ENCODE measurements at regions not wholly inside any gene's neighbourhood (a gene's known extent, or its start where the extent isn't known, plus 50 kb on each side); places are given as distances from the start of the nearest gene placed in this dataset.

DNA sequence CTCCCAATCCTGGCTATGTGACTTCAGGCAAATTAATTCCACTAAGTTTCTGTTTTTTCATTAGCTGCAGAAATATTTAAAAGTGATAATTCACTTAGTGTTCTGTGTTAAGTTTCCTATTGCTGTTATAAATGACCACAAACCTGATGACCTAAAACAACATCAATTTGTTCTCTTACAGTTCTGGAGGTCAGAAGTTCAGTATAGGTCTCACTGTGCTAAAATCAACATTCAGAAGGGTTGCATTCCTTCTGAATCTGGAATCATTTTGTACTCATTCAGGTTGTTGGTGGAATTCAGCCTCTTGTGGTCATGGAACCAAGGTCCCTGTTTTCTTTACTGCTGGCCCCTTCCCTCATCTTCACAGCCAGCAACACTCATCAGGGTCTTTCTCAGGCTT, 254.1 kb downstream of the CNTN3 start:
- Histone ChIP-seq H2BK12ac (ENCODE audit: insufficient read length, low read depth, low read length) (no peak overlapping the region), H3K27ac (ENCODE audit: insufficient read length, low read depth, low read length) (no peak overlapping the region), H3K79me1 (ENCODE audit: insufficient read depth, low read depth, low read length, poor library complexity, severe bottlenecking) (no peaks in the 10 kb centered on the region), H3K23ac (ENCODE audit: insufficient read length, low read depth, low read length) (no peak overlapping the region), H3K23me2 (ENCODE audit: insufficient read length, low read depth, low read length, poor library complexity, severe bottlenecking) (no peaks in the 10 kb centered on the region), H2BK20ac (ENCODE audit: low read depth, low read length, poor library complexity, severe bottlenecking) (no peak overlapping the region), H2BK15ac (ENCODE audit: low read depth, low read length) (no peak overlapping the region), H3K27me3 (ENCODE audit: insufficient read depth, low read length) (no peaks in the 10 kb centered on the region), H3K4me2 (ENCODE audit: insufficient read depth, insufficient read length, low read length) (no peak overlapping the region), H4K5ac (ENCODE audit: insufficient read length, low read depth, low read length) (no peak overlapping the region), H3K56ac (ENCODE audit: insufficient read length, low read depth, low read length) (no peak overlapping the region), H3T11ph (ENCODE audit: low read length) (no peak overlapping the region), H3K18ac (ENCODE audit: insufficient read length, low read depth, low read length) (no peak overlapping the region), H3K79me2 (ENCODE audit: insufficient read depth, low read length) (no peaks in the 10 kb centered on the region), H3K9me3 (ENCODE audit: control insufficient read depth, low read depth, low read length) (no peaks in the 10 kb centered on the region), H2BK120ac (ENCODE audit: low read depth, low read length, poor library complexity, severe bottlenecking) (no peak overlapping the region), H3K9ac (ENCODE audit: extremely low read depth, insufficient read length, low read length) (no peak overlapping the region), H2BK5ac (ENCODE audit: insufficient read length, low read length) (no peak overlapping the region), H3K4ac (ENCODE audit: low read depth, low read length) (no peak overlapping the region), H2AK5ac (ENCODE audit: insufficient read length, low read length) (no peak overlapping the region), H4K8ac (replicated peaks; ENCODE audit: insufficient read length, low read depth, low read length) (no peak overlapping the region), H4K20me1 (ENCODE audit: control insufficient read depth, insufficient read depth, insufficient read length) (no peaks in the 10 kb centered on the region), H4K91ac (ENCODE audit: insufficient read length, low read depth, low read length) (no peak overlapping the region), H2AFZ (ENCODE audit: low read length) (no peak overlapping the region), H3K14ac (ENCODE audit: insufficient read depth, low read length) (no peak overlapping the region), H3K4me1 (ENCODE audit: insufficient read depth, low read length) (no peaks in the 10 kb centered on the region)
- H3K27ac Mint-ChIP-seq: no peak overlapping the region; a peak in 1 of 7 replicates
- no peaks in the 10 kb centered on the region for H3K27me3 Mint-ChIP-seq (ENCODE audit: low read depth)
- no peak overlapping the region for H3K4me3 Mint-ChIP-seq
- no peaks in the 10 kb centered on the region for H3K36me3 Mint-ChIP-seq (ENCODE audit: insufficient read depth in 1 of 3, low read depth in 3 of 3)
- TF ChIP-seq, protein P1, sequence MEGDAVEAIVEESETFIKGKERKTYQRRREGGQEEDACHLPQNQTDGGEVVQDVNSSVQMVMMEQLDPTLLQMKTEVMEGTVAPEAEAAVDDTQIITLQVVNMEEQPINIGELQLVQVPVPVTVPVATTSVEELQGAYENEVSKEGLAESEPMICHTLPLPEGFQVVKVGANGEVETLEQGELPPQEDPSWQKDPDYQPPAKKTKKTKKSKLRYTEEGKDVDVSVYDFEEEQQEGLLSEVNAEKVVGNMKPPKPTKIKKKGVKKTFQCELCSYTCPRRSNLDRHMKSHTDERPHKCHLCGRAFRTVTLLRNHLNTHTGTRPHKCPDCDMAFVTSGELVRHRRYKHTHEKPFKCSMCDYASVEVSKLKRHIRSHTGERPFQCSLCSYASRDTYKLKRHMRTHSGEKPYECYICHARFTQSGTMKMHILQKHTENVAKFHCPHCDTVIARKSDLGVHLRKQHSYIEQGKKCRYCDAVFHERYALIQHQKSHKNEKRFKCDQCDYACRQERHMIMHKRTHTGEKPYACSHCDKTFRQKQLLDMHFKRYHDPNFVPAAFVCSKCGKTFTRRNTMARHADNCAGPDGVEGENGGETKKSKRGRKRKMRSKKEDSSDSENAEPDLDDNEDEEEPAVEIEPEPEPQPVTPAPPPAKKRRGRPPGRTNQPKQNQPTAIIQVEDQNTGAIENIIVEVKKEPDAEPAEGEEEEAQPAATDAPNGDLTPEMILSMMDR (conservative IDR thresholded peaks at IDR 0.05): no peak
- DNase-seq: no peak
- H3K4me1 Mint-ChIP-seq: no peaks in the 10 kb centered on the region
- H3K9me3 Mint-ChIP-seq: no peaks in the 10 kb centered on the region

Measured in H9 (cell line).